Activated effector memory CD4-positive, alpha-beta T cell treated with anti-CD3 and anti-CD28 coated beads, Interleukin-2, amount 50 U/mL, for 16 hours (primary cell): ENCODE measurements at regions not wholly inside any gene's neighbourhood (a gene's known extent, or its start where the extent isn't known, plus 50 kb on each side); places are given as distances from the start of the nearest gene placed in this dataset.
"Not testable (repeated sequence)": the region's sequence is repeated elsewhere in the genome, so short reads cannot be mapped to it uniquely, and the experiment has no call there.

Experiments
- DNase-seq: peaks from one replicate; pipeline ENCODE4 v3.0.0-alpha.2; 2020

GRCh38 chr20:52004715-52005114 is 186.9 kb downstream of the ZFP64 start:
- no peak for DNase-seq

DNA sequence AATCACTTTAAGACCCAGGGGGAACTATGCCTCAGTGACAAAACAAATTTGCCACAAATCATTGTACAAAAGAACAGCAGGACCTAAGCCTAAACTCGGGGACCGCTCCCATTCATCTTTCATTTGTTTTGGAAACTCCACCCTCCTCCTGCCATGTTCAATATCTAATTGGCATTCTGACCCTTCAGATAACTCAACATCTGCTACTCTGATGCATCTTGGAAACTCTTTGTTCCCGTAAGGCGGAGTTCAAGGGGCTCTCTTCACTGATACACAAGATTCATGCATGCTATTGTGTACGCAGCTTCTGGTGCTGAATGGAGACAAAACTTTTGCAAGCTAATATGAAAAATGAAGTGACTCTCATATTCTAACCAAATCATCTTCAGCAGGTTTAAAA is 187.6 kb downstream of the ZFP64 start:
- no peak for DNase-seq

GRCh38 chr20:52003415-52003814 is 188.2 kb downstream of the ZFP64 start:
- no peak for DNase-seq

- no peak for DNase-seq
Measured at GRCh38 chr20:52001999-52002666, 189.4 kb downstream of the ZFP64 start.

GRCh38 chr20:51997281-51997936 is 194.2 kb downstream of the ZFP64 start:
- DNase-seq = not testable (repeated sequence)

GRCh38 chr20:51995551-51995951 is 193.2 kb upstream of the SALL4 start:
- DNase-seq = no peak

GRCh38 chr20:51994751-51995417 is 192.6 kb upstream of the SALL4 start:
- no peak for DNase-seq

GRCh38 chr20:51987812-51988211 is 185.5 kb upstream of the SALL4 start:
- DNase-seq = no peak

DNA sequence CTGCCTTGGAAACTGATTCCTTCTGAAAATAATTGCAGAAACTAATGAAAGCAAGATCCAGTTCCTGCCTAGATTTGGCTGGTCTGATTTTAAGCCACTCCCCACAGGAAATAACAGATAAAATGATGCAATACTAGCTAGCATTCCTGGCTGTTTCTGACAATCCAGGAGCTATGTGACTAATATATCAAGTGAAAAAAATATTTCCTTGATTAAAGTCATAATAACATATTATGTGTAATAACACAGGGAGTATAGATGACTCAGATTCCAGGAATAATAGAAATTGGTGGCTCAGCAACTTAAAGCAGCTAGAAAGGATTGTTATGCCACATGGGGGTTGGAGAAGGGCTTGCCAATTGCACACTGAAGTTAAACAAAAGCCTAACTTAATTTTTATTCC is 182.7 kb upstream of the SALL4 start:
- DNase-seq = no peak

DNA sequence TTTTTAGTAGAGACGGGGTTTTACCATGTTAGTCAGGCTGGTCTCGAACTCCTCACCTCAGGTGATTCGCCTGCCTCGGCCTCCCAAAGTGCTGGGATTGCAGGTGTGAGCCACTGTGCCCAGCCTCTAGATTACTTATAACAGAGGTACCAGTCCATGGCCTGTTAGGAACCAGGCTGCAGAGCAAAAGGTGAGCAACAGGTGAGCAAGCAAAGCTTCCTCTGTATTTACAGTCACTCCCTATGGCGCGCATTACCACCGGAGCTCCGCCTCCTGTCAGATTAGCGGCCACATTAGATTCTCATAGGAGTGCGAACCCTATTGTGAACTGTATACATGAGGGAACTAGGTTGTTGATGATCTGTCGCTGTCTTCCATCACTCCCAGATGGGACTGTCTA is 178.0 kb upstream of the SALL4 start:
- DNase-seq = no peak

- DNase-seq = no peak
Measured at GRCh38 chr20:51979226-51979625, 176.9 kb upstream of the SALL4 start.

DNA sequence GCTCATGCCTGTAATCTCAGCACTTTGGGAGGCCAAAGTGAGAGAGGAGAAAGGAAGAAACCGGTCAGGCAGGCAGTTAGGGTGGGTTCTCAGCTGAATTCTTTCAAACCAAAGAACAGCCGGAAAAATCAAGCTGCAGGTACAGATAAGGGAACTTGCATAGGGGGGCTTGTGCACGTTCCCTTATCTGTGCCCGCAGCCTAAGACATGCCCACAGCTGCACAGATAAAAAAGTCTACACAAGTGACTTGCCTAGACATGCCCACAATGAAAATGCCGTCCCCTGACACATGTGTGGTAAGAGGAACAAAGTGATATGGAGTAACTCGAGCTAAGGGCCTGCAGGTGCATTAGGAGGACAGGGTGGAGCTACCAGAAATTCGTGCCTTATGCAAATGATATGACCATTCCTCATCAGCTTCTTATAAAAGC is 175.8 kb upstream of the SALL4 start:
- no peak for DNase-seq

DNA sequence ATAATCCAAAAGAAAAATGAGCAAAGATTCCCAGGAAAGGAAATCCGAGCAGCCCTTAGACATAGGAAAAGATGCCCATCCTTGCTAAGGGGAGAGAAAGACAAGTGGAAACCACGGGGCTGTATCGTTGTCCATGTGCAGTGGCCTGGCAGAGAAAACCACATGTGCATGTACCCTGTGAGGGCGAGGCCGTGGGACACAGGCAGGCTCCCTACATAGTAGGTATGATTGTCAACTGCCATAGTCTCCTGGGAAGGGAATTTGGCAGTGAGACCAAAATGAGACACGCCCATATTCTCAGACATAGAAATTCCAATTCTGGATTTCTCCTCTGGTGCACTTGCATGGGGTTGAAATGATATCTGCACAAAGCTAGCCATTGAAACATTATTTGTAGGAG is 169.7 kb upstream of the SALL4 start:
- DNase-seq = no peak

DNA sequence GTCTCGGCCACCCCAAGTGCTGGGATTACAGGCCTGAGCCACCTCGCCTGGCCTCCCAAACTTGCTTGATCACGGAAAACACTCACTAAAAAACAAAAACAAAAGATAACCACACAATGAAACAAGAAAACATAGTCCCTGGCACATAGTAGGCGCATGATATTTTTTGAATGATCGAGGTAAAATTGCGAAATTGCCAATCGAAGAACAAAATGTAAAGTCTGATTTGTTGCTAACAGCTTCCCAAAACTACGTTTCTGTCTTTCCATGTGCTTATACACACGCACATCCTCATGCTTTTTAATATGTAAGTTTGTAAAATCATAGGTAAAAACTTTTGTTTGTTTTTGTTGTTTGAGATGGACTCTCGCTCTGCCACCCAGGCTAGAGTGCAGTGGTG is 168.5 kb upstream of the SALL4 start:
- no peak for DNase-seq

GRCh38 chr20:51969191-51969590 is 166.9 kb upstream of the SALL4 start:
- no peak for DNase-seq

DNA sequence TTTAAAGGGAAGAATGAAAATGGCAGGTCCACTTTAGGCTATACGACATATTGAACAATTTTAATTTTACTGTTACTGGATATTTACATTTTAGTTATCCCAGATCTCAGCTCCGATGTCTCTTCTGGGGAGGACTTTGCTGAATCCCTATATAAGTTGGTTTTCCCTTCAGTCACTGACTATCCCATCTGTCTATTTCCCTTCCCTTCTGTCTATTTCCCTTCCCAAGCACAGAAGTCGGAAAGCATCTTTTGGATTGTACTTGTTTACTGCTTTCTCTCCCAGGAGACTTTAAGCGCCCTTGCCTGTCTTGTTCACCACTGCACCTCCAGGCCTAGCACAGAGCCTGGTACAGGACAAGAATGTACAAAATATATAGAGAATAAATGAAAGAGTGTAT is 165.8 kb upstream of the SALL4 start:
- no peak for DNase-seq

DNA sequence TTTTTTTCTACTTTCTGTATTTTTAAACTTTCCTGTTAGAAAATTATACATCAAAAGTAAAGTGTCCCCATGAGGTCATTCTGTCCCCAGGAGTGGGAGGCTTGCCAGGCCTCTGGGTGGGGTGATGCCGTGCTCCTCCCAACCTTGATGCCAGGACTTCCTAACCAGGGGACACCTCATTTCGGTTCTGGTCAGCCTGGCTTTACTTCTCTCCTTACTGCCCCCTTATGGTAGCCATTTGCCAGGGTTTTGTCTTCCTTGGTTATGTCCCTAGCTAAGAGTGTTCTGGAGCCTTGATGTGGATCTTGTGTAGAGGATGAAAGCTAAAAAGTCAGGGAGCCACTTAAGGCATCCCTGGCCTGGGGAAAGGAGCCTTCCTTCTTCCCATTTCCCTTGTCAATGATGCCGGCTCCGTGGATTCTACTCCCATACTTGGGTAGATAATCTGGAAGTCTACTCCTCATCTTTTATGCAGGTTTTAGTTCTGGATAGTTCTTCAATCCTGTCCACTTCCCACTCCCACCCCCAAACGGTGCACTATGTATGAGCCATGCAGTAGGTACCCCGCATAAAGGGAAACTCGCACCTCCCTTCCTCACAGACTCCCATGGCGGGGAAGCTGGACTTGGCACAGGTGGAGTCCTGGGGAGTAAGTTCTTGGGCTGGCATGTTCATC is 164.1 kb upstream of the SALL4 start:
- no peak for DNase-seq

DNA sequence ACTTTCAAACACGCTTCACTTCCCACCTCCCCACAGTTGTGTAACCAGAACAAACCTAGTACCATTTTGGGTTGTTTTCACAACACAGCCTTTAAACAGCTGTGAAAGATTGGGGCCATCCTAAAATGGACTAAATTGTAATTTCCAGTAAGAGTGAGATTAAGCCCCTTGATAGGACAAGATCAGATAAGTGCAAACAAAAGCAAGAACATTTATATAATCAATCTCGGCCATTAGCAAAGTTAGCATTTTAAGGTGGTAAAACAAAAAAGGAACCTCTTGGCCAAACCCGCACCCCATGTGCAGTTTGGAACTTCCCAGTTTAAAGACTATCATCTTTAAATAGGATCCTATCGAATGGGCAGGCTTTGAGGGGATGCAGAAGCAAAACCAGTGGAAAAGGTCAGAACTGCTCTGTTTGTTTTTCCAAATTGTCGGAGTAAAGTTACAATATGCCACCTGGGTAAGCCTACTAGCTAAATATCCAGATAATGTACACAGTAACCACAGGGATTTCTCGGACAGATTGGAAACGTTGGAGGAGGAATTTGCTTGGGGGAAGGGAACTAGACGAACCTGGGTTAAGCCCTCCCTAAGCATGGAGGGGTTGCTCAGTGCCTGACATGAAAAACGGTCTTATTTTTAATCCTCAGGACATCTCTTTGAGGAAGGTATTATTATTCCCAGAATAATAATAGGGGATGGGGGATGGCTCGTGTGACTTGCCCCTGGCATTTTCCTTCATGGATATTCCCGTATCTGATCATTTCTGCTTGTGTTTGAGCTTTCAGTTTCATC is 159.8 kb upstream of the SALL4 start:
- DNase-seq = no peak

- no peak for DNase-seq
Measured at GRCh38 chr20:51960047-51960675, 157.8 kb upstream of the SALL4 start.

- no peak for DNase-seq
Measured at GRCh38 chr20:51959066-51959542, 156.8 kb upstream of the SALL4 start.

GRCh38 chr20:51958099-51959065 is 156.1 kb upstream of the SALL4 start:
- no peak for DNase-seq
